ENCODE measurements at regions not wholly inside any gene's neighbourhood (a gene's known extent, or its start where the extent isn't known, plus 50 kb on each side); places are given as distances from the start of the nearest gene placed in this dataset.

DNA sequence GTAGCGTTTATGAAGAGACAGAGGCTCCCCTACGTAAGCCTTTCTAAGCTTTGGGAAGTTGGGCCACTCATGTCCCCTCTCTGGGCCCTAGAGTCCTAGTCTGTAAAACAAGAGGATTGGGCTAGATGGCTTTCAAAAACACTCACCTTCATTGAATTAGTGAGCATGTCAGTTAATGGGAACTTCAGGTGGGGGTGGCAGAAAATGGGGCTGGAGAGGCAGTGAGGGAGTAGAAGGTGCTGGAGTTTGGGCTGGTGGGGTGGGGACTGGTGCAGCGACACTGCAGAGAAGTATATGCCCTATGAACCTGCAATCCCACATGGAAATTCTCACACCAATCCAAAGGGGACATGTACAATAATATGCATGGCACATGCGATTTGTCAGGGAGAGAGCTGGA lies 182.7 kb downstream of the C1orf94 start:
- Histone ChIP-seq H4K20me1 (replicated peaks; ENCODE audit: control insufficient read depth, insufficient read depth, low read length) (no peaks in the 10 kb centered on the region), H3K79me2 (ENCODE audit: control insufficient read depth, insufficient read depth, low read length) (no peaks in the 10 kb centered on the region), H2AFZ (ENCODE audit: low read depth, low read length) (no peak overlapping the region), H3K4me3 (no peak overlapping the region), H3K36me3 (ENCODE audit: control insufficient read depth, insufficient read depth, low read length) (no peaks in the 10 kb centered on the region), H3K27ac (ENCODE audit: extremely low read depth, low read depth, low read length) (no peak overlapping the region), H3K27me3 (ENCODE audit: control insufficient read depth in 2 of 2, insufficient read depth in 2 of 2, low read length in 2 of 2) (peaks cover 0 to 4% of the 10 kb centered on the region in 2 experiments; a peak in 2 of 5 replicates), H3K9me3 (replicated peaks; ENCODE audit: control insufficient read depth, insufficient read depth, low read depth, low read length) (no peaks in the 10 kb centered on the region), H3K4me2 (ENCODE audit: insufficient read depth, low read length) (no peak overlapping the region), H3K9ac (ENCODE audit: insufficient read depth in 1 of 2, low read depth in 2 of 2, low read length in 2 of 2) (no peak overlapping the region), H3K4me1 (replicated peaks in 1 of 2; ENCODE audit: control insufficient read depth in 2 of 2, insufficient read depth in 2 of 2, low read length in 2 of 2) (no peaks in the 10 kb centered on the region), H3K9me1 (ENCODE audit: control insufficient read depth, insufficient read depth, low read length) (no peaks in the 10 kb centered on the region)
- ChIA-PET CTCF (ENCODE audit: low intra/inter-chr PET ratio) (no interaction called here), POLR2A (interaction anchor here (0.6 to 0.8 kb wide), 2 partner anchors 12 to 26 kb away, joined by 3 read pairs; no protein-coding TSS in a partner anchor)
- 0% methylated on average over 4 of the region's 4 CpGs for WGBS (ENCODE audit: insufficient coverage, low coverage, missing lambda C conversion rate)
- no peak for FAIRE-seq
- BruUV-seq (replicated peaks), result no TSS peak
- no peak for DNase-seq (ENCODE audit: extremely low read depth in 1 of 4, low spot score in 3 of 4)
- no peak for ATAC-seq
- TF ChIP-seq, protein P1, sequence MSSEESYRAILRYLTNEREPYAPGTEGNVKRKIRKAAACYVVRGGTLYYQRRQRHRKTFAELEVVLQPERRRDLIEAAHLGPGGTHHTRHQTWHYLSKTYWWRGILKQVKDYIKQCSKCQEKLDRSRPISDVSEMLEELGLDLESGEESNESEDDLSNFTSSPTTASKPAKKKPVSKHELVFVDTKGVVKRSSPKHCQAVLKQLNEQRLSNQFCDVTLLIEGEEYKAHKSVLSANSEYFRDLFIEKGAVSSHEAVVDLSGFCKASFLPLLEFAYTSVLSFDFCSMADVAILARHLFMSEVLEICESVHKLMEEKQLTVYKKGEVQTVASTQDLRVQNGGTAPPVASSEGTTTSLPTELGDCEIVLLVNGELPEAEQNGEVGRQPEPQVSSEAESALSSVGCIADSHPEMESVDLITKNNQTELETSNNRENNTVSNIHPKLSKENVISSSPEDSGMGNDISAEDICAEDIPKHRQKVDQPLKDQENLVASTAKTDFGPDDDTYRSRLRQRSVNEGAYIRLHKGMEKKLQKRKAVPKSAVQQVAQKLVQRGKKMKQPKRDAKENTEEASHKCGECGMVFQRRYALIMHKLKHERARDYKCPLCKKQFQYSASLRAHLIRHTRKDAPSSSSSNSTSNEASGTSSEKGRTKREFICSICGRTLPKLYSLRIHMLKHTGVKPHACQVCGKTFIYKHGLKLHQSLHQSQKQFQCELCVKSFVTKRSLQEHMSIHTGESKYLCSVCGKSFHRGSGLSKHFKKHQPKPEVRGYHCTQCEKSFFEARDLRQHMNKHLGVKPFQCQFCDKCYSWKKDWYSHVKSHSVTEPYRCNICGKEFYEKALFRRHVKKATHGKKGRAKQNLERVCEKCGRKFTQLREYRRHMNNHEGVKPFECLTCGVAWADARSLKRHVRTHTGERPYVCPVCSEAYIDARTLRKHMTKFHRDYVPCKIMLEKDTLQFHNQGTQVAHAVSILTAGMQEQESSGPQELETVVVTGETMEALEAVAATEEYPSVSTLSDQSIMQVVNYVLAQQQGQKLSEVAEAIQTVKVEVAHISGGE (CRISPR knock-in tag; IDR thresholded peaks at IDR 0.05), result no peak
- TF ChIP-seq, protein P2, sequence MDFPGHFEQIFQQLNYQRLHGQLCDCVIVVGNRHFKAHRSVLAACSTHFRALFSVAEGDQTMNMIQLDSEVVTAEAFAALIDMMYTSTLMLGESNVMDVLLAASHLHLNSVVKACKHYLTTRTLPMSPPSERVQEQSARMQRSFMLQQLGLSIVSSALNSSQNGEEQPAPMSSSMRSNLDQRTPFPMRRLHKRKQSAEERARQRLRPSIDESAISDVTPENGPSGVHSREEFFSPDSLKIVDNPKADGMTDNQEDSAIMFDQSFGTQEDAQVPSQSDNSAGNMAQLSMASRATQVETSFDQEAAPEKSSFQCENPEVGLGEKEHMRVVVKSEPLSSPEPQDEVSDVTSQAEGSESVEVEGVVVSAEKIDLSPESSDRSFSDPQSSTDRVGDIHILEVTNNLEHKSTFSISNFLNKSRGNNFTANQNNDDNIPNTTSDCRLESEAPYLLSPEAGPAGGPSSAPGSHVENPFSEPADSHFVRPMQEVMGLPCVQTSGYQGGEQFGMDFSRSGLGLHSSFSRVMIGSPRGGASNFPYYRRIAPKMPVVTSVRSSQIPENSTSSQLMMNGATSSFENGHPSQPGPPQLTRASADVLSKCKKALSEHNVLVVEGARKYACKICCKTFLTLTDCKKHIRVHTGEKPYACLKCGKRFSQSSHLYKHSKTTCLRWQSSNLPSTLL (IDR thresholded peaks at IDR 0.05), result no peak
- TF ChIP-seq SAFB (IDR thresholded peaks at IDR 0.05; ENCODE audit: borderline replicate concordance, low read depth, low read length) (no peak), JUN (IDR thresholded peaks at IDR 0.05; ENCODE audit: borderline replicate concordance, low read depth, low read length) (no peak), JUN (CRISPR knock-in tag; IDR thresholded peaks at IDR 0.05; ENCODE audit: borderline replicate concordance) (no peak), PHB (CRISPR knock-in tag; IDR thresholded peaks at IDR 0.05) (no peak), CSDE1 (IDR thresholded peaks at IDR 0.05) (no peak)
- in situ Hi-C loops (cut with MboI), result no loop called here
- intact Hi-C loops (cut with micrococcal nuclease), result no loop called here

All from K562 (cell line).